GM23338 (cell line): ENCODE measurements at regions not wholly inside any gene's neighbourhood (a gene's known extent, or its start where the extent isn't known, plus 50 kb on each side); places are given as distances from the start of the nearest gene placed in this dataset.

Experiments used
- POLR2AphosphoS5 ChIP-seq: IDR thresholded peaks from 2 replicates; pipeline ENCODE4 v1.6.1; 2016; ENCODE audit warnings: antibody characterized with exemption, low read depth
- TF ChIP-seq, protein P1 (sequence below), 2 experiments: fragments of 200-600 bp in 1 of 2; sonication (generic) in 1 of 2; conservative IDR thresholded peaks; 2 replicates each; pipeline versions ENCODE4 v1.5.1 to v1.6.1; 2016 to 2017; ENCODE audit warnings: antibody characterized with exemption in 2 of 2, low read depth in 2 of 2, mild to moderate bottlenecking in 2 of 2, moderate library complexity in 1 of 2

DNA sequence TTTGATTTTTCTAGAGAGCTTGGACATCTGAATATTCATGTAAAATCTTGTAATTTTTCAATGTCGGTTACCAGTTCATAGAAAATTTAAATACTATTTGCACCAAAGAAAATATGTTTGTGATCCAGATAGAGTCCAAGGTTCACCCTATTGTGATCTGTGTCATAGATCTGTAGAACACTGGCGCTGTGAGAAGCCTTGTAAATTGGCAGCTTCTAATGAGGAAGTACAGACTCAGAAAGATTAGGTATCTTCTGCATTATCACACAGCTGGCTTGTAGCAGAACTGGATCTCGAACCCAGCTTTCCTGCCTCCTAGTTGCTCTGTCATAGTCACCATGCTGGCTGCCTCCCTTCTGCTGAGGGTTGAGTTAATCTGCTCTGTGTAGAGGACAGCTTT is 106.5 kb upstream of the PAK3 start:
- TF ChIP-seq, protein P1, sequence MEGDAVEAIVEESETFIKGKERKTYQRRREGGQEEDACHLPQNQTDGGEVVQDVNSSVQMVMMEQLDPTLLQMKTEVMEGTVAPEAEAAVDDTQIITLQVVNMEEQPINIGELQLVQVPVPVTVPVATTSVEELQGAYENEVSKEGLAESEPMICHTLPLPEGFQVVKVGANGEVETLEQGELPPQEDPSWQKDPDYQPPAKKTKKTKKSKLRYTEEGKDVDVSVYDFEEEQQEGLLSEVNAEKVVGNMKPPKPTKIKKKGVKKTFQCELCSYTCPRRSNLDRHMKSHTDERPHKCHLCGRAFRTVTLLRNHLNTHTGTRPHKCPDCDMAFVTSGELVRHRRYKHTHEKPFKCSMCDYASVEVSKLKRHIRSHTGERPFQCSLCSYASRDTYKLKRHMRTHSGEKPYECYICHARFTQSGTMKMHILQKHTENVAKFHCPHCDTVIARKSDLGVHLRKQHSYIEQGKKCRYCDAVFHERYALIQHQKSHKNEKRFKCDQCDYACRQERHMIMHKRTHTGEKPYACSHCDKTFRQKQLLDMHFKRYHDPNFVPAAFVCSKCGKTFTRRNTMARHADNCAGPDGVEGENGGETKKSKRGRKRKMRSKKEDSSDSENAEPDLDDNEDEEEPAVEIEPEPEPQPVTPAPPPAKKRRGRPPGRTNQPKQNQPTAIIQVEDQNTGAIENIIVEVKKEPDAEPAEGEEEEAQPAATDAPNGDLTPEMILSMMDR (conservative IDR thresholded peaks at IDR 0.05; ENCODE audit: low read depth in 2 of 2) = no peak
- TF ChIP-seq POLR2AphosphoS5 = no peak
